Prostate gland (tissue), 2 donors: ENCODE measurements at regions not wholly inside any gene's neighbourhood (a gene's known extent, or its start where the extent isn't known, plus 50 kb on each side); places are given as distances from the start of the nearest gene placed in this dataset.
A peak's percentile ranks its signal among the peaks of the same experiment; 100 is the strongest.

Experiments
- DNase-seq: peaks from one replicate; pipeline ENCODE4 v3.0.0-alpha.2; 2019; ENCODE audit warnings: low spot score
- H3K27ac ChIP-seq, 2 donors: fragments of 200-600 bp; sonication (generic); 2 replicates each; pipeline ENCODE4 v1.5.1; 2017 to 2019
- H3K27me3 ChIP-seq: fragments of 200-600 bp; sonication (generic); replicated peaks from 2 replicates; pipeline ENCODE4 v1.5.1; 2019; ENCODE audit not compliant: insufficient read depth
- H3K36me3 ChIP-seq, 2 donors: fragments of 200-600 bp; sonication (generic); 1 replicate in 1 of 2; 2 replicates in 1 of 2; pipeline versions ENCODE4 v1.5.1 to v1.8.1; 2017 to 2019
- H3K4me1 ChIP-seq: fragments of 200-600 bp; sonication (generic); replicated peaks from 2 replicates; pipeline ENCODE4 v1.5.1; 2019
- H3K4me3 ChIP-seq, 2 donors: fragments of 200-600 bp; sonication (generic); 2 replicates each; pipeline ENCODE4 v1.5.1; 2017 to 2019
- H3K9me3 ChIP-seq: fragments of 200-600 bp; sonication (generic); 2 replicates; pipeline ENCODE4 v1.5.1; 2017
- POLR2A ChIP-seq: fragments of 450-650 bp; IDR thresholded peaks from one replicate; pipeline ENCODE4 v1.6.1; 2016; ENCODE audit warnings: antibody characterized with exemption, mild to moderate bottlenecking
- POLR2AphosphoS5 ChIP-seq: sonication (generic); formaldehyde crosslinking; IDR thresholded peaks from one replicate; pipeline ENCODE4 v1.6.1; 2017; ENCODE audit warnings: antibody characterized with exemption
- WGBS: methylation state at CpG from one replicate; pipeline ENCODE4 v1.1.5; 2018; 5-methylcytosine and 5-hydroxymethylcytosine counted together
- intact Hi-C: fragments of 100-400 bp; cut with DNase I; formaldehyde crosslinking; loops from one replicate; pipeline ENCODE4 v1.14.2; 2022
- TF ChIP-seq, protein P1 (sequence below), 4 experiments: fragments of 200-600 bp in 2 of 4; fragments of 450-650 bp in 2 of 4; sonication (generic) in 2 of 4; IDR thresholded peaks; 1 replicate in 3 of 4; 2 replicates in 1 of 4; pipeline ENCODE4 v1.5.1; 2016 to 2019; ENCODE audit warnings: antibody characterized with exemption in 4 of 4, mild to moderate bottlenecking in 2 of 4, moderate library complexity in 2 of 4

DNA sequence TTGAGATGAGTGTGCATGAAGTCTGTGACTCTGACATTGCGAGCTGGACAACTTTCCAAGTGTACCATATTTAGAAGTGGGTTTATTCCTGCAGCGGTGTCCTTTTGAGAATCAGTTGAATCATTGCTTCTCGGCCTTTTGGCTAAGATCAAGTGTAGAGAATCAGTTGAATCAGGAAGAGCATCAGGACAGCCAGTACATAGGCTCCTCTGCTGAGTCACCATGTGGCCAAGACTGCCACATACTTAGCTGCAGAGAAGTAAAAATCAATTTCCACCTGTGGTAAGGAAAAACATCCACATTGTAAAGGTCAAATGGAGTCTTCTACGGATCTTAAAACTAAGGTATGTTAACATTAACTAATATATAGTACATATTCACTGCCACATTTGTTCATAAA is 428.4 kb upstream of the MARCKS start:
- TF ChIP-seq POLR2AphosphoS5 (no peak), POLR2A (no peak)
- H3K36me3 ChIP-seq = no peaks in the 10 kb centered on the region
- H3K27me3 ChIP-seq = no peaks in the 10 kb centered on the region
- intact Hi-C loops = no loop called here
- no peaks in the 10 kb centered on the region for H3K9me3 ChIP-seq
- 85% methylated on average over 4 of the region's 4 CpGs for WGBS
- H3K27ac ChIP-seq = no peak overlapping the region
- H3K4me1 ChIP-seq = no peaks in the 10 kb centered on the region
- H3K4me3 ChIP-seq = no peak overlapping the region
- no peak for DNase-seq

DNA sequence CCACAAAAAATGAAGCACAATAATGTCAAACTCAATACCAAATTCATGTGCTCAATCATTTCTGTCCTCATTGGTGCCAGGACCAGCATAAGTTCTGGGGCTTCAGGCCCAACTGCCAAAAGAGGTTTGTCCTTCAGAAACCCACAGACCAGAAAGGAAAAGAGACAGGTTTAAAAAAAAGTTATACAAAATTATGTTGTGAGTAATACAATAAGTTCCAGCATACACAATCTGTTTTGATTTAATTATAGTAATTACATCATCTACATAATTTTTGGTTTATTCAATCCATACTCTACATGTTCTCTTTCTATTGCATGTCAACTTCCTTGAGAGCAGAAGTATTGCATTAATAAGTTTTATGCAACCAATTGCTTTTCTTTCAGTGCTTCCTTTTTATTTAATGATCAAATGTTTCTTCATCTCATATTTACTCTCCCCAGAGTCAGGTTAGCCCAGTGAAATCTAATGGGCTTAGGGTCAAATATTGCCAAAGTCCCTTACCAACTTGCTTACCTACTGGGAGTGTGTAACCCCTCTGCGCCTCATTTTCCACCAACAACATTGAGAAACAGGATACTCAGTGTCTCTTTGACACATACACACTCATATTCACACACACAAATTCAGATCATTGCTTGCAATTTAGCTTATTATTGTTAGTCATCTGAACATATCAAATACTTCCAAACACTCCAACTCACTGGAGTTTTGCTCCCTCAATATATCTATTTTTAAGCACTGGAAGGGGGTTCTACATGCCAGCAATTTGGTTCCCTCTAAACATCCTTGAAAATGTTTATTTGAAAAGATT is 424.4 kb upstream of the MARCKS start:
- no peak for TF ChIP-seq POLR2AphosphoS5
- TF ChIP-seq POLR2A = no peak
- TF ChIP-seq, protein P1, sequence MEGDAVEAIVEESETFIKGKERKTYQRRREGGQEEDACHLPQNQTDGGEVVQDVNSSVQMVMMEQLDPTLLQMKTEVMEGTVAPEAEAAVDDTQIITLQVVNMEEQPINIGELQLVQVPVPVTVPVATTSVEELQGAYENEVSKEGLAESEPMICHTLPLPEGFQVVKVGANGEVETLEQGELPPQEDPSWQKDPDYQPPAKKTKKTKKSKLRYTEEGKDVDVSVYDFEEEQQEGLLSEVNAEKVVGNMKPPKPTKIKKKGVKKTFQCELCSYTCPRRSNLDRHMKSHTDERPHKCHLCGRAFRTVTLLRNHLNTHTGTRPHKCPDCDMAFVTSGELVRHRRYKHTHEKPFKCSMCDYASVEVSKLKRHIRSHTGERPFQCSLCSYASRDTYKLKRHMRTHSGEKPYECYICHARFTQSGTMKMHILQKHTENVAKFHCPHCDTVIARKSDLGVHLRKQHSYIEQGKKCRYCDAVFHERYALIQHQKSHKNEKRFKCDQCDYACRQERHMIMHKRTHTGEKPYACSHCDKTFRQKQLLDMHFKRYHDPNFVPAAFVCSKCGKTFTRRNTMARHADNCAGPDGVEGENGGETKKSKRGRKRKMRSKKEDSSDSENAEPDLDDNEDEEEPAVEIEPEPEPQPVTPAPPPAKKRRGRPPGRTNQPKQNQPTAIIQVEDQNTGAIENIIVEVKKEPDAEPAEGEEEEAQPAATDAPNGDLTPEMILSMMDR (IDR thresholded peaks at IDR 0.05) = no peak
- no peak for DNase-seq
- Histone ChIP-seq H3K36me3 (no peaks in the 10 kb centered on the region), H3K27ac (no peak overlapping the region), H3K4me1 (no peaks in the 10 kb centered on the region), H3K4me3 (peak overlapping the region in 1 of 2 donors; percentile 4), H3K27me3 (no peaks in the 10 kb centered on the region), H3K9me3 (no peaks in the 10 kb centered on the region)
- 74% methylated on average over 1 of the region's 1 CpG for WGBS
- intact Hi-C loops = no loop called here

- Histone ChIP-seq H3K4me1 (no peaks in the 10 kb centered on the region), H3K27me3 (no peaks in the 10 kb centered on the region), H3K27ac (peak overlapping the region in 1 of 2 donors; percentile 2), H3K9me3 (no peaks in the 10 kb centered on the region), H3K36me3 (no peaks in the 10 kb centered on the region), H3K4me3 (peak overlapping the region in 1 of 2 donors; percentile 4)
- WGBS = 13% methylated on average over 6 of the region's 6 CpGs
- TF ChIP-seq, protein P1 (IDR thresholded peaks at IDR 0.05) = no peak
- peak; percentile 92 for TF ChIP-seq POLR2AphosphoS5
- peak; percentile 92 for DNase-seq
- intact Hi-C loops = no loop called here
These were observed 423.7 kb upstream of the MARCKS start for GRCh38 chr6:113433335-113433991.

- Histone ChIP-seq H3K4me3 (no peak overlapping the region), H3K36me3 (no peaks in the 10 kb centered on the region), H3K27ac (peak overlapping the region in 1 of 2 donors; percentile 2), H3K27me3 (no peaks in the 10 kb centered on the region), H3K4me1 (no peaks in the 10 kb centered on the region), H3K9me3 (no peaks in the 10 kb centered on the region)
- WGBS = 57% methylated on average over 3 of the region's 3 CpGs
- DNase-seq = no peak
- TF ChIP-seq, protein P1 (IDR thresholded peaks at IDR 0.05) = no peak
- TF ChIP-seq POLR2AphosphoS5 (no peak), POLR2A (no peak)
- intact Hi-C loops = no loop called here
These were observed 422.5 kb upstream of the MARCKS start for GRCh38 chr6:113434641-113435040.

- Histone ChIP-seq H3K4me1 (no peaks in the 10 kb centered on the region), H3K27ac (no peak overlapping the region), H3K36me3 (no peaks in the 10 kb centered on the region), H3K27me3 (no peaks in the 10 kb centered on the region), H3K9me3 (no peaks in the 10 kb centered on the region), H3K4me3 (no peak overlapping the region)
- DNase-seq = no peak
- no peak for TF ChIP-seq POLR2A
- TF ChIP-seq, protein P1 (IDR thresholded peaks at IDR 0.05) = no peak
- TF ChIP-seq POLR2AphosphoS5 = no peak
- 52% methylated on average over 3 of the region's 3 CpGs for WGBS
- intact Hi-C loops = no loop called here
These were observed 419.6 kb upstream of the MARCKS start for GRCh38 chr6:113437566-113437965.
